Activated naive CD4-positive, alpha-beta T cell treated with anti-CD3 and anti-CD28 coated beads for 36 hours (primary cell): ENCODE measurements at regions not wholly inside any gene's neighbourhood (a gene's known extent, or its start where the extent isn't known, plus 50 kb on each side); places are given as distances from the start of the nearest gene placed in this dataset.

ENCODE experiments used
- CTCF ChIA-PET: fragments of 350-600 bp; sonication (Branson Sonifier 250); formaldehyde crosslinking; loops from one replicate; lab custom pipeline; 2021; ENCODE audit warnings: antibody characterized with exemption; lab: Charles Lee
- DNase-seq: peaks from one replicate; pipeline ENCODE4 v3.0.0-alpha.2; 2020
- H3K27ac Mint-ChIP-seq: one replicate; pipeline ENCODE4 v1.8.0; 2021; ENCODE audit warnings: mild to moderate bottlenecking, mixed read lengths
- H3K27me3 Mint-ChIP-seq: one replicate; pipeline ENCODE4 v1.8.0; 2021; ENCODE audit warnings: low read depth, mixed read lengths
- H3K36me3 Mint-ChIP-seq: one replicate; pipeline ENCODE4 v1.8.0; 2021; ENCODE audit warnings: low read depth, mixed read lengths
- H3K4me1 Mint-ChIP-seq: one replicate; pipeline ENCODE4 v1.8.0; 2021; ENCODE audit warnings: low read depth, mixed read lengths
- H3K4me3 Mint-ChIP-seq: one replicate; pipeline ENCODE4 v1.8.0; 2021; ENCODE audit warnings: mild to moderate bottlenecking, moderate library complexity, mixed read lengths
- H3K9me3 Mint-ChIP-seq: one replicate; pipeline ENCODE4 v1.8.0; 2021; ENCODE audit warnings: mixed read lengths
- intact Hi-C: fragments of 100-400 bp; cut with micrococcal nuclease; formaldehyde crosslinking; loops from one replicate; pipeline ENCODE4 v1.15.1; 2023

- H3K4me1 Mint-ChIP-seq, result no peaks in the 10 kb centered on the region
- no peaks in the 10 kb centered on the region for H3K36me3 Mint-ChIP-seq
- H3K27ac Mint-ChIP-seq, result no peak overlapping the region
- CTCF ChIA-PET, result no interaction called here
- H3K9me3 Mint-ChIP-seq, result no peaks in the 10 kb centered on the region
- no peak overlapping the region for H3K4me3 Mint-ChIP-seq
- no peak for DNase-seq
- intact Hi-C loops, result no loop called here
- no peaks in the 10 kb centered on the region for H3K27me3 Mint-ChIP-seq
Measured at GRCh38 chr5:124285733-124286132, 460.7 kb downstream of the ZNF608 start.

- intact Hi-C loops, result no loop called here
- no peak overlapping the region for H3K4me3 Mint-ChIP-seq
- H3K4me1 Mint-ChIP-seq, result no peaks in the 10 kb centered on the region
- no peak overlapping the region for H3K27ac Mint-ChIP-seq
- CTCF ChIA-PET, result no interaction called here
- H3K9me3 Mint-ChIP-seq, result no peaks in the 10 kb centered on the region
- no peak for DNase-seq
- H3K27me3 Mint-ChIP-seq, result no peaks in the 10 kb centered on the region
- no peaks in the 10 kb centered on the region for H3K36me3 Mint-ChIP-seq
Measured at GRCh38 chr5:124285071-124285470, 461.4 kb downstream of the ZNF608 start.

GRCh38 chr5:124283031-124283430, 463.4 kb downstream of the ZNF608 start:
- no peak for DNase-seq
- CTCF ChIA-PET, result no interaction called here
- Mint-ChIP-seq H3K9me3 (no peaks in the 10 kb centered on the region), H3K27ac (no peak overlapping the region), H3K36me3 (no peaks in the 10 kb centered on the region), H3K27me3 (no peaks in the 10 kb centered on the region), H3K4me1 (no peaks in the 10 kb centered on the region), H3K4me3 (no peak overlapping the region)
- intact Hi-C loops, result no loop called here

GRCh38 chr5:124280079-124280478, 466.4 kb downstream of the ZNF608 start:
- CTCF ChIA-PET, result no interaction called here
- H3K36me3 Mint-ChIP-seq, result no peaks in the 10 kb centered on the region
- DNase-seq, result no peak
- H3K27me3 Mint-ChIP-seq, result no peaks in the 10 kb centered on the region
- no peak overlapping the region for H3K27ac Mint-ChIP-seq
- H3K4me3 Mint-ChIP-seq, result no peak overlapping the region
- H3K4me1 Mint-ChIP-seq, result no peaks in the 10 kb centered on the region
- no peaks in the 10 kb centered on the region for H3K9me3 Mint-ChIP-seq
- intact Hi-C loops, result no loop called here

- no peak overlapping the region for H3K27ac Mint-ChIP-seq
- H3K36me3 Mint-ChIP-seq, result no peaks in the 10 kb centered on the region
- no peak for DNase-seq
- no peak overlapping the region for H3K4me3 Mint-ChIP-seq
- no peaks in the 10 kb centered on the region for H3K27me3 Mint-ChIP-seq
- H3K4me1 Mint-ChIP-seq, result no peaks in the 10 kb centered on the region
- intact Hi-C loops, result no loop called here
- no peaks in the 10 kb centered on the region for H3K9me3 Mint-ChIP-seq
- CTCF ChIA-PET, result no interaction called here
Measured at GRCh38 chr5:124279146-124279876, 467.1 kb downstream of the ZNF608 start.

- H3K9me3 Mint-ChIP-seq, result no peaks in the 10 kb centered on the region
- intact Hi-C loops, result no loop called here
- H3K4me1 Mint-ChIP-seq, result no peaks in the 10 kb centered on the region
- no peak overlapping the region for H3K27ac Mint-ChIP-seq
- H3K36me3 Mint-ChIP-seq, result no peaks in the 10 kb centered on the region
- DNase-seq, result no peak
- H3K4me3 Mint-ChIP-seq, result no peak overlapping the region
- CTCF ChIA-PET, result no interaction called here
- H3K27me3 Mint-ChIP-seq, result no peaks in the 10 kb centered on the region
Measured at GRCh38 chr5:124278636-124279035, 467.8 kb downstream of the ZNF608 start.

GRCh38 chr5:124277767-124278545, 468.5 kb downstream of the ZNF608 start:
- Mint-ChIP-seq H3K27ac (no peak overlapping the region), H3K4me1 (no peaks in the 10 kb centered on the region), H3K27me3 (no peaks in the 10 kb centered on the region), H3K36me3 (no peaks in the 10 kb centered on the region), H3K9me3 (no peaks in the 10 kb centered on the region), H3K4me3 (no peak overlapping the region)
- DNase-seq, result no peak
- intact Hi-C loops, result no loop called here
- CTCF ChIA-PET, result no interaction called here

- no peak overlapping the region for H3K27ac Mint-ChIP-seq
- no peaks in the 10 kb centered on the region for H3K4me1 Mint-ChIP-seq
- H3K36me3 Mint-ChIP-seq, result no peaks in the 10 kb centered on the region
- CTCF ChIA-PET, result no interaction called here
- H3K9me3 Mint-ChIP-seq, result no peaks in the 10 kb centered on the region
- intact Hi-C loops, result no loop called here
- no peak for DNase-seq
- H3K27me3 Mint-ChIP-seq, result no peaks in the 10 kb centered on the region
- no peak overlapping the region for H3K4me3 Mint-ChIP-seq
Measured at GRCh38 chr5:124276166-124276565, 470.3 kb downstream of the ZNF608 start.

- Mint-ChIP-seq H3K9me3 (no peaks in the 10 kb centered on the region), H3K27me3 (no peaks in the 10 kb centered on the region), H3K4me3 (no peak overlapping the region), H3K4me1 (no peaks in the 10 kb centered on the region), H3K27ac (no peak overlapping the region), H3K36me3 (no peaks in the 10 kb centered on the region)
- intact Hi-C loops, result no loop called here
- DNase-seq, result no peak
- CTCF ChIA-PET, result no interaction called here
Measured at GRCh38 chr5:124274949-124275348, 471.5 kb downstream of the ZNF608 start.

GRCh38 chr5:124264499-124264898, 481.9 kb downstream of the ZNF608 start:
- H3K27me3 Mint-ChIP-seq, result no peaks in the 10 kb centered on the region
- no peaks in the 10 kb centered on the region for H3K9me3 Mint-ChIP-seq
- H3K36me3 Mint-ChIP-seq, result no peaks in the 10 kb centered on the region
- intact Hi-C loops, result no loop called here
- no peaks in the 10 kb centered on the region for H3K4me1 Mint-ChIP-seq
- DNase-seq, result no peak
- H3K27ac Mint-ChIP-seq, result no peak overlapping the region
- CTCF ChIA-PET, result no interaction called here
- no peak overlapping the region for H3K4me3 Mint-ChIP-seq

- CTCF ChIA-PET, result no interaction called here
- no peak for DNase-seq
- Mint-ChIP-seq H3K9me3 (no peaks in the 10 kb centered on the region), H3K4me3 (no peak overlapping the region), H3K4me1 (no peaks in the 10 kb centered on the region), H3K36me3 (no peaks in the 10 kb centered on the region), H3K27ac (no peak overlapping the region), H3K27me3 (no peaks in the 10 kb centered on the region)
- intact Hi-C loops, result no loop called here
Measured at GRCh38 chr5:124263680-124264491, 482.6 kb downstream of the ZNF608 start.

- no peak overlapping the region for H3K4me3 Mint-ChIP-seq
- intact Hi-C loops, result no loop called here
- no peak overlapping the region for H3K27ac Mint-ChIP-seq
- no peak for DNase-seq
- H3K27me3 Mint-ChIP-seq, result no peaks in the 10 kb centered on the region
- H3K36me3 Mint-ChIP-seq, result no peaks in the 10 kb centered on the region
- no peaks in the 10 kb centered on the region for H3K4me1 Mint-ChIP-seq
- CTCF ChIA-PET, result no interaction called here
- peaks cover 3% of the 10 kb centered on the region for H3K9me3 Mint-ChIP-seq
Measured at GRCh38 chr5:124262991-124263571, 483.4 kb downstream of the ZNF608 start.
